Peyer's patch (tissue), 4 donors: ENCODE measurements at regions not wholly inside any gene's neighbourhood (a gene's known extent, or its start where the extent isn't known, plus 50 kb on each side); places are given as distances from the start of the nearest gene placed in this dataset.

ENCODE experiments used
- CTCF ChIP-seq, 6 experiments: fragments of 450-650 bp in 4 of 6; fragments of 200-600 bp in 2 of 6; sonication (generic) in 1 of 6; IDR thresholded peaks; one replicate each; pipeline ENCODE4 v1.5.1; 2017 to 2019; ENCODE audit warnings: antibody characterized with exemption in 6 of 6, mild to moderate bottlenecking in 3 of 6, moderate library complexity in 1 of 6
- POLR2A ChIP-seq, 2 donors: fragments of 450-650 bp; IDR thresholded peaks; one replicate each; pipeline ENCODE4 v1.5.1; 2017; ENCODE audit warnings: antibody characterized with exemption in 2 of 2, mild to moderate bottlenecking in 2 of 2, moderate library complexity in 2 of 2

GRCh38 chrX:44619039-44619438, 76.4 kb upstream of the FUNDC1 start:
- TF ChIP-seq CTCF (IDR thresholded peaks at IDR 0.05) (no peak), POLR2A (IDR thresholded peaks at IDR 0.05) (no peak)
